Left hindlimb (tissue), 1 donor: ENCODE measurements at regions not wholly inside any gene's neighbourhood (a gene's known extent, or its start where the extent isn't known, plus 50 kb on each side); places are given as distances from the start of the nearest gene placed in this dataset.
A peak's percentile ranks its signal among the peaks of the same experiment; 100 is the strongest.
"Not testable (repeated sequence)": the region's sequence is repeated elsewhere in the genome, so short reads cannot be mapped to it uniquely, and the experiment has no call there.

Experiments used
- DNase-seq: peaks from one replicate; pipeline ENCODE4 v3.0.0-alpha.2; 2018

GRCh38 chr5:68823301-68823700, 270.5 kb upstream of the SLC30A5 start:
- no peak for DNase-seq

- no peak for DNase-seq
Observed at GRCh38 chr5:68830377-68830898, 263.4 kb upstream of the SLC30A5 start.

GRCh38 chr5:68834491-68834981, 259.3 kb upstream of the SLC30A5 start:
- DNase-seq = no peak

GRCh38 chr5:68838157-68838718, 255.6 kb upstream of the SLC30A5 start:
- DNase-seq = no peak

GRCh38 chr5:68839019-68839552, 254.7 kb upstream of the SLC30A5 start:
- DNase-seq = peak; percentile 36

- DNase-seq = no peak
Observed at GRCh38 chr5:68843624-68844364, 250.0 kb upstream of the SLC30A5 start.

- no peak for DNase-seq
Observed at GRCh38 chr5:68845131-68845530, 248.7 kb upstream of the SLC30A5 start.

GRCh38 chr5:68846828-68847227, 247.0 kb upstream of the SLC30A5 start:
- no peak for DNase-seq

GRCh38 chr5:68848091-68848490, 245.7 kb upstream of the SLC30A5 start:
- no peak for DNase-seq

- no peak for DNase-seq
Observed at GRCh38 chr5:68849103-68849502, 244.7 kb upstream of the SLC30A5 start.

- DNase-seq = no peak
Observed at GRCh38 chr5:68849906-68850305, 243.9 kb upstream of the SLC30A5 start.

- no peak for DNase-seq
Observed at GRCh38 chr5:68861099-68861498, 232.7 kb upstream of the SLC30A5 start.

GRCh38 chr5:68862560-68862959, 231.3 kb upstream of the SLC30A5 start:
- DNase-seq = no peak

- not testable (repeated sequence) for DNase-seq
Observed at GRCh38 chr5:68865192-68865591, 228.6 kb upstream of the SLC30A5 start.

- DNase-seq = no peak
Observed at GRCh38 chr5:68872088-68872839, 221.6 kb upstream of the SLC30A5 start.

GRCh38 chr5:68873198-68873597, 220.6 kb upstream of the SLC30A5 start:
- DNase-seq = no peak

- no peak for DNase-seq
Observed at GRCh38 chr5:68875351-68875750, 218.5 kb upstream of the SLC30A5 start.

- DNase-seq = no peak
Observed at GRCh38 chr5:68883436-68883835, 210.4 kb upstream of the SLC30A5 start.

- no peak for DNase-seq
Observed at GRCh38 chr5:68884144-68884754, 209.6 kb upstream of the SLC30A5 start.

- no peak for DNase-seq
Observed at GRCh38 chr5:68884883-68885282, 208.9 kb upstream of the SLC30A5 start.

- no peak for DNase-seq
Observed at GRCh38 chr5:68886814-68887213, 207.0 kb upstream of the SLC30A5 start.

- DNase-seq = no peak
Observed at GRCh38 chr5:68891718-68892117, 202.1 kb upstream of the SLC30A5 start.

- no peak for DNase-seq
Observed at GRCh38 chr5:68894673-68895072, 199.1 kb upstream of the SLC30A5 start.
